Uterus (tissue), 2 donors: ENCODE measurements at regions not wholly inside any gene's neighbourhood (a gene's known extent, or its start where the extent isn't known, plus 50 kb on each side); places are given as distances from the start of the nearest gene placed in this dataset.

Experiments
- CTCF ChIP-seq, 4 experiments: fragments of 200-600 bp in 2 of 4; fragments of 450-650 bp in 2 of 4; sonication (generic) in 2 of 4; IDR thresholded peaks; one replicate each; pipeline ENCODE4 v1.5.1; 2016 to 2019; ENCODE audit warnings: antibody characterized with exemption in 4 of 4, mild to moderate bottlenecking in 2 of 4, moderate library complexity in 1 of 4
- POLR2A ChIP-seq, 2 donors: fragments of 450-650 bp; IDR thresholded peaks; one replicate each; pipeline ENCODE4 v1.6.1; 2016; ENCODE audit warnings: antibody characterized with exemption in 2 of 2, mild to moderate bottlenecking in 1 of 2, moderate library complexity in 1 of 2

GRCh38 chr10:10725196-10725595, 292.5 kb upstream of the CELF2 start:
- TF ChIP-seq CTCF (IDR thresholded peaks at IDR 0.05) (no peak), POLR2A (IDR thresholded peaks at IDR 0.05) (no peak)
